ENCODE measurements at regions not wholly inside any gene's neighbourhood (a gene's known extent, or its start where the extent isn't known, plus 50 kb on each side); places are given as distances from the start of the nearest gene placed in this dataset.
"Not testable (repeated sequence)": the region's sequence is repeated elsewhere in the genome, so short reads cannot be mapped to it uniquely, and the experiment has no call there.

- intact Hi-C loops (cut with DNase I; ENCODE audit: low total_unique reads), result no loop called here
- no peak for DNase-seq (ENCODE audit: low spot score in 2 of 2)
- TF ChIP-seq POLR2A (IDR thresholded peaks at IDR 0.05) (no peak), CTCF (IDR thresholded peaks at IDR 0.05) (no peak)
Observed at GRCh38 chr18:77405096-77405495, 155.4 kb downstream of the GALR1 start.

DNA sequence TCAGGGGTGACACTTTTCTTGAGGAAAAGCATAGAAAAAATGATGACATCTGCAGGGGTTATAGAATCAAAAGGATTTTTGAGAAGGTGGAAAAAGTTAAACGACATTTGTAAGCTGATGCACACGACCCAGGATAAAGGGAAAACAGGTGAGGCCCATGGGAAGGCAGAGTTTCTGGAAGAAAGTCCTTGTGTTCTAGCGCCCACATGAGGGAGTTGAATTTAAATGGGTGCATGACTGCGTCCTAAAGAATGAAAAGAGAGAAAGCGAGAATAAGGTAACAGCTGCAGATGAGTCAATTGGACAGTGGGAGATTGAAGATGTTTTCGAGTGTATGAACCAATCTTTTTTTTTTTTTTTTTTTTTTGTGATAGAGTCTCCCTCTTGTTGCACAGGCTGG lies 158.1 kb downstream of the GALR1 start:
- no peak overlapping the region for H3K4me3 ChIP-seq (ENCODE audit: low read depth, poor library complexity, severe bottlenecking)
- TF ChIP-seq CTCF (IDR thresholded peaks at IDR 0.05) (no peak), POLR2A (IDR thresholded peaks at IDR 0.05) (no peak)
- WGBS, 2 donors, result 62 to 68% methylated on average over 6 of the region's 6 CpGs
- no peak for DNase-seq (ENCODE audit: low spot score in 2 of 2)
- intact Hi-C loops (cut with DNase I; ENCODE audit: low total_unique reads), result no loop called here

More at GRCh38 chr18:77405096-77405495, 155.4 kb downstream of the GALR1 start:
- H3K4me3 ChIP-seq (ENCODE audit: low read depth, poor library complexity, severe bottlenecking), result no peak overlapping the region
- 86 to 87% methylated on average over 11 of the region's 11 CpGs for WGBS, 2 donors

DNA sequence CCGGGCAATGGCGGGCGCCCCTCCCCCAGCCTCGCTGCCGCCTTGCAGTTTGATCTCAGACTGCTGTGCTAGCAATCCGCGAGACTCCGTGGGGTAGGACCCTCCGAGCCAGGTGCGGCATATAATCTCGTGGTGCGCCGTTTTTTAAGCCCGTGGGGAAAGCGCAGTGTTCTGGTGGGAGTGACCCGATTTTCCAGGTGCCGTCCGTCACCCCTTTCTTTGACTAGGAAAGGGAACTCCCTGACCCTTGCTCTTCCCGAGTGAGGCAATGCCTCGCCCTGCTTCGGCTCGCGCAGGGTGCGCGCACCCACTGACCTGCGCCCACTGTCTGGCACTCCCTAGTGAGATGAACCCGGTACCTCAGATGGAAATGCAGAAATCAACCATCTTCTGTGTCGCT lies 171.9 kb downstream of the GALR1 start:
- H3K4me3 ChIP-seq (ENCODE audit: low read depth, poor library complexity, severe bottlenecking); DNase-seq (ENCODE audit: low spot score in 2 of 2); intact Hi-C loops (cut with DNase I; ENCODE audit: low total_unique reads): not testable (repeated sequence)
- WGBS, 2 donors, result 96% methylated on average over 15 to 22 of the region's 28 CpGs

- TF ChIP-seq POLR2A (IDR thresholded peaks at IDR 0.05) (no peak), CTCF (IDR thresholded peaks at IDR 0.05) (no peak)
- H3K4me3 ChIP-seq (ENCODE audit: low read depth, poor library complexity, severe bottlenecking), result no peak overlapping the region
- DNase-seq (ENCODE audit: low spot score in 2 of 2), result no peak
- 65 to 69% methylated on average over 7 of the region's 7 CpGs for WGBS, 2 donors
- intact Hi-C loops (cut with DNase I; ENCODE audit: low total_unique reads), result no loop called here
Observed at GRCh38 chr18:77422974-77423867, 173.6 kb downstream of the GALR1 start.

DNA sequence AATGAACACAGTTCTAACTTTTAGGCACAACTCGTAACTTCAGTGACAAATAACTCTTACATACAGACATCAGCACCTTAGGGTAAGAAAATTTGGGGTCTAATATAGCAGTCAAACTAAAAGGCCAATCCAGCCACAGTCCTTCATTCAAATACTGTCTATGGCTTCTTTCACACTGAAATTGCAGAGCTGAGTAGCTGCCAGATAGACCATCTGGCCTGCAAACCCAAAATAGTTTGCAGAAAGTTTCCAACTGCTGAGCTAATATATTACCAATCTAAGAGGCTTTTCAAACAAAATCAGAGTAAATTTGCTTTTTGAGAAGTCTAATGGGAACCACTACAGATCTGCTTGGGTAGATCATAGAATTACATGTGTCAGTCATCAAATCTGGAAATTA lies 183.4 kb downstream of the GALR1 start:
- no peak for DNase-seq (ENCODE audit: low spot score in 2 of 2)
- WGBS, 2 donors, result 55 to 66% methylated on average over 1 of the region's 1 CpG
- intact Hi-C loops (cut with DNase I; ENCODE audit: low total_unique reads), result no loop called here
- no peak overlapping the region for H3K4me3 ChIP-seq (ENCODE audit: low read depth, poor library complexity, severe bottlenecking)
- TF ChIP-seq CTCF (IDR thresholded peaks at IDR 0.05), result no peak
- TF ChIP-seq POLR2A (IDR thresholded peaks at IDR 0.05), result no peak

DNA sequence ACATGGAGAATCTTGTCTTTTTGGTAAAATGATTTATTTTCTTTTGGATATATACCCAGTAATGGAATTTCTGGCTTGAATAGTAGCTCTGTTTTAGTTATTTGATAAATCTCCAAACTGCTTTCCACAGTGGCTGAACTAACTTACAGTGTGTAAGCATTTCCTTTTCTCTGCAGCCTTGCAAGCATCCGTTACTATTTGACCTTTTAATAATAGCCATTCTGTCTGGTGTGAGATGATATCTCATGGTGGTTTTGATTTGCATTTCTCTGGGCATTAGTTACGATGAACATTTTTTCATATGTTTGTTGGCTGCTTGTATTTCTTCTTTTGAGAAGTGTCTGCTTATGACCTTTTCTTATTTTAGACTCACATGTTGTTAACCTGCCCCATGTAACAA lies 190.2 kb downstream of the GALR1 start:
- TF ChIP-seq CTCF (IDR thresholded peaks at IDR 0.05) (no peak), POLR2A (IDR thresholded peaks at IDR 0.05) (no peak)
- intact Hi-C loops (cut with DNase I; ENCODE audit: low total_unique reads), result no loop called here
- no peak for DNase-seq (ENCODE audit: low spot score in 2 of 2)
- 77 to 82% methylated on average over 2 of the region's 2 CpGs for WGBS, 2 donors
- H3K4me3 ChIP-seq (ENCODE audit: low read depth, poor library complexity, severe bottlenecking), result no peak overlapping the region
